ENCODE measurements at regions not wholly inside any gene's neighbourhood (a gene's known extent, or its start where the extent isn't known, plus 50 kb on each side); places are given as distances from the start of the nearest gene placed in this dataset.
"Not testable (repeated sequence)": the region's sequence is repeated elsewhere in the genome, so short reads cannot be mapped to it uniquely, and the experiment has no call there.

- no peak for DNase-seq
Measured at GRCh38 chr13:39803156-39803555, 147.7 kb downstream of the COG6 start.

- DNase-seq, result no peak
Measured at GRCh38 chr13:39803851-39804250, 148.4 kb downstream of the COG6 start.

GRCh38 chr13:39804332-39805210 is 149.1 kb downstream of the COG6 start:
- DNase-seq, result no peak

GRCh38 chr13:39809466-39809865 is 154.0 kb downstream of the COG6 start:
- no peak for DNase-seq

- DNase-seq, result no peak
Measured at GRCh38 chr13:39810091-39810877, 154.8 kb downstream of the COG6 start.

GRCh38 chr13:39811051-39811450 is 155.6 kb downstream of the COG6 start:
- DNase-seq, result no peak

GRCh38 chr13:39811696-39812095 is 156.2 kb downstream of the COG6 start:
- no peak for DNase-seq

GRCh38 chr13:39815345-39816111 is 160.1 kb downstream of the COG6 start:
- no peak for DNase-seq

GRCh38 chr13:39816936-39817335 is 161.5 kb downstream of the COG6 start:
- DNase-seq, result no peak

- no peak for DNase-seq
Measured at GRCh38 chr13:39818953-39819352, 163.5 kb downstream of the COG6 start.

GRCh38 chr13:39820606-39821005 is 165.1 kb downstream of the COG6 start:
- DNase-seq, result no peak

- DNase-seq, result no peak
Measured at GRCh38 chr13:39821977-39822376, 166.5 kb downstream of the COG6 start.

- no peak for DNase-seq
Measured at GRCh38 chr13:39822437-39822836, 167.0 kb downstream of the COG6 start.

- DNase-seq, result no peak
Measured at GRCh38 chr13:39823063-39823713, 167.7 kb downstream of the COG6 start.

- DNase-seq, result no peak
Measured at GRCh38 chr13:39825886-39826285, 170.4 kb downstream of the COG6 start.

- DNase-seq, result no peak
Measured at GRCh38 chr13:39835253-39835652, 179.8 kb downstream of the COG6 start.

- DNase-seq, result no peak
Measured at GRCh38 chr13:39836038-39836437, 180.6 kb downstream of the COG6 start.

- DNase-seq, result not testable (repeated sequence)
Measured at GRCh38 chr13:39837866-39838265, 182.4 kb downstream of the COG6 start.

- no peak for DNase-seq
Measured at GRCh38 chr13:39840201-39840600, 184.7 kb downstream of the COG6 start.

- no peak for DNase-seq
Measured at GRCh38 chr13:39847336-39847735, 191.9 kb downstream of the COG6 start.

- no peak for DNase-seq
Measured at GRCh38 chr13:39855236-39855635, 199.8 kb downstream of the COG6 start.

- DNase-seq, result no peak
Measured at GRCh38 chr13:39856714-39857113, 201.3 kb downstream of the COG6 start.

GRCh38 chr13:39858794-39859193 is 203.3 kb downstream of the COG6 start:
- DNase-seq, result no peak
